CD4-positive, alpha-beta T cell treated with Interleukin-12 subunit alpha and Interleukin-12 subunit beta, for 1 hour (primary cell): ENCODE measurements at regions not wholly inside any gene's neighbourhood (a gene's known extent, or its start where the extent isn't known, plus 50 kb on each side); places are given as distances from the start of the nearest gene placed in this dataset.

Experiments
- DNase-seq: peaks from one replicate; pipeline ENCODE4 v3.0.0-alpha.2; 2020

GRCh38 chrX:46447384-46447783, 97.8 kb downstream of the ZNF674 start:
- no peak for DNase-seq

GRCh38 chrX:46446727-46447378, 98.4 kb downstream of the ZNF674 start:
- peak; percentile 88 for DNase-seq

- no peak for DNase-seq
Observed at GRCh38 chrX:46444011-46444410, 101.2 kb downstream of the ZNF674 start.

- no peak for DNase-seq
Observed at GRCh38 chrX:46436744-46437143, 108.5 kb downstream of the ZNF674 start.

- no peak for DNase-seq
Observed at GRCh38 chrX:46433892-46434291, 111.3 kb downstream of the ZNF674 start.

GRCh38 chrX:46408553-46409407, 136.4 kb downstream of the ZNF674 start:
- peak; percentile 53 for DNase-seq

- no peak for DNase-seq
Observed at GRCh38 chrX:46407753-46408130, 137.5 kb downstream of the ZNF674 start.

- no peak for DNase-seq
Observed at GRCh38 chrX:46407036-46407752, 138.0 kb downstream of the ZNF674 start.

GRCh38 chrX:46404774-46405173, 140.4 kb downstream of the ZNF674 start:
- no peak for DNase-seq

- DNase-seq: no peak
Observed at GRCh38 chrX:46400530-46401443, 144.4 kb downstream of the ZNF674 start.

- DNase-seq: no peak
Observed at GRCh38 chrX:46398874-46399273, 146.3 kb downstream of the ZNF674 start.

GRCh38 chrX:46398126-46398525, 147.1 kb downstream of the ZNF674 start:
- no peak for DNase-seq

- DNase-seq: no peak
Observed at GRCh38 chrX:46386511-46386910, 158.7 kb downstream of the ZNF674 start.

- no peak for DNase-seq
Observed at GRCh38 chrX:46383006-46383405, 162.2 kb downstream of the ZNF674 start.

GRCh38 chrX:46382595-46382994, 162.6 kb downstream of the ZNF674 start:
- DNase-seq: no peak

GRCh38 chrX:46381630-46382029, 163.6 kb downstream of the ZNF674 start:
- DNase-seq: peak; percentile 18

GRCh38 chrX:46380148-46380752, 165.0 kb downstream of the ZNF674 start:
- no peak for DNase-seq

- peak; percentile 28 for DNase-seq
Observed at GRCh38 chrX:46376246-46376885, 168.9 kb downstream of the ZNF674 start.

- no peak for DNase-seq
Observed at GRCh38 chrX:46375831-46376230, 169.4 kb downstream of the ZNF674 start.

GRCh38 chrX:46374371-46374770, 170.8 kb downstream of the ZNF674 start:
- DNase-seq: no peak

- no peak for DNase-seq
Observed at GRCh38 chrX:46367491-46367890, 177.7 kb downstream of the ZNF674 start.
